Psoas muscle (tissue), 7 donors: ENCODE measurements at regions not wholly inside any gene's neighbourhood (a gene's known extent, or its start where the extent isn't known, plus 50 kb on each side); places are given as distances from the start of the nearest gene placed in this dataset.

ENCODE experiments used
- ATAC-seq, 4 donors: fragments of 200-7000 bp; cut with Tn5 transposase; one replicate each; pipeline ENCODE4 v1.9.1; 2020; ENCODE audit warnings: moderate library complexity in 3 of 4, mild to moderate bottlenecking in 2 of 4
- DNase-seq, 2 donors: peaks; one replicate each; pipeline ENCODE4 v3.0.0-alpha.2; 2020
- H3K27ac ChIP-seq: fragments of 200-600 bp; one replicate; pipeline ENCODE4 v1.8.0; 2022
- H3K27me3 ChIP-seq, 3 donors: fragments of 200-600 bp in 1 of 3; one replicate each; pipeline versions ENCODE4 v1.6.1 to v1.8.0; 2013 to 2022; ENCODE audit warnings: low read length in 2 of 3, mild to moderate bottlenecking in 2 of 3, moderate library complexity in 1 of 3; ENCODE audit not compliant: insufficient read depth in 3 of 3
- H3K36me3 ChIP-seq, 2 donors: fragments of 200-600 bp in 1 of 2; one replicate each; pipeline versions ENCODE4 v1.6.1 to v1.8.0; 2013 to 2022; ENCODE audit warnings: low read depth in 1 of 2, mild to moderate bottlenecking in 1 of 2, moderate library complexity in 1 of 2; ENCODE audit not compliant: insufficient read depth in 1 of 2
- H3K4me1 ChIP-seq: fragments of 200-600 bp; one replicate; pipeline ENCODE4 v1.8.0; 2022
- H3K4me3 ChIP-seq: fragments of 200-600 bp; one replicate; pipeline ENCODE4 v1.8.0; 2022; ENCODE audit warnings: mild to moderate bottlenecking
- H3K9me3 ChIP-seq: fragments of 200-600 bp; one replicate; pipeline ENCODE4 v1.8.0; 2022
- CTCF ChIP-seq: fragments of 200-600 bp; IDR thresholded peaks from one replicate; pipeline ENCODE4 v1.8.0; 2022; ENCODE audit warnings: antibody characterized with exemption
- WGBS, 3 donors: extraction: QIAGEN DNeasy Blood & Tissue Kit; methylation state at CpG; one replicate each; pipeline versions ENCODE4 v1.1.6 to v1.1.7; 2013; 5-methylcytosine and 5-hydroxymethylcytosine counted together
- intact Hi-C, 2 donors: fragments of 100-400 bp; cut with DNase I; formaldehyde crosslinking; loops; one replicate each; pipeline versions ENCODE4 v1.11.0 to v1.14.2; 2022
- donor health status: healthy with polysubstance abuse.
- donor health status: DM: no; HTN: no; CAD: no; lungs with moderate emphysema.
- donor health status: Bipolar disorder and iron deficiency.
- donor health status: healthy.
- donor health status: DM: yes; HTN: yes; CAD: no.
- donor health status: DM: no; HTN: no; CAD: no.
- donor health status: DM: yes; HTN: yes; CAD: no.

DNA sequence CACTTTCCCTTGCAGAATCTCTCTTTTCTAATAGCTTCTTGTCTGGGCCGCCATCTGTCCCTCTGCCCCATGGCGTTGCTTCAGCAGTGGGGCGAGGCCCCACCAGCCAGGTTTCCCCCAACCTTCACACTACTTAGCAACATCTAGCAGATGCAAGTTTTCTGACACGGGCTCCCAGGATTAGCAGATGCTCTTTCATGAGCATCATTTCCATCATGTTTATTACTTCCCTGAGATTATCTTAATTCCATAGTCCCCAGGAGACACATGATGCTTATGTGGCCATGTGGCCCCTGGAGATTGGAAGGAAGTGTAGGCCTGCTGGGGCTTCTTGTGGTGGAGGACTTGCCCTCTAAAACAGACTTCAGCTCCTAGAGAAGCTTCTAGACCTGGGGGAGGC lies 102.0 kb upstream of the MYL2 start:
- H3K4me1 ChIP-seq, result no peaks in the 10 kb centered on the region
- WGBS, 3 donors, result 71 to 73% (median 72%) methylated on average over 4 of the region's 4 CpGs
- H3K9me3 ChIP-seq, result no peaks in the 10 kb centered on the region
- no peak overlapping the region for H3K27ac ChIP-seq
- intact Hi-C loops, result loop anchor here in 1 of 2 donors (5.0 kb wide), 2 partner anchors 150 to 290 kb away; no protein-coding TSS in a partner anchor
- DNase-seq (no peak), ATAC-seq (no peak)
- no peaks in the 10 kb centered on the region for H3K36me3 ChIP-seq
- H3K4me3 ChIP-seq, result no peak overlapping the region
- peaks cover 0 to 29% (median 4%) of the 10 kb centered on the region in 3 donors for H3K27me3 ChIP-seq
- TF ChIP-seq CTCF, result no peak

DNA sequence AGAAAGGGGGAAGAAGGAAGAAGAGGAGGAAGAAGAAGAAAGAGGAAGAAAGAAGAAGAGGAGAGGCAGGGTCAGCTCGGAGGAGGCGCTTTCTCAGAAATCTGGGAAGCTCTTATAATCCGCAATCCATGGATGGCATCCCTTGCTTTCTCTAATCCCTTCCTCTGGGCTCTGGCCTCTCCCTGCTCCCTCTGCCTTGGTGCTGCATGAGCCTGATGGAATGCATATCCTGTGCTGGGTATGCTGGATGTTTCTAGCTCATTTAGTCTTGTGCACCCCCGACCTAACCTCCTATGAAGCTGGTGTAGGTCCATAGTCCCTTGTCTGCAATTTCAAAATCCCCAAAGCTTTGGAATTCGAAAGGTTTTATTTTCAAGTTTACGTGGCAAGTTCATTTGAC lies 94.2 kb upstream of the MYL2 start:
- 75 to 82% (median 76%) methylated on average over 5 to 6 of the region's 6 CpGs for WGBS, 3 donors
- Histone ChIP-seq H3K4me3 (no peak overlapping the region), H3K36me3 (no peaks in the 10 kb centered on the region), H3K4me1 (no peaks in the 10 kb centered on the region), H3K27ac (no peak overlapping the region), H3K27me3 (peaks cover 0 to 5% (median 4%) of the 10 kb centered on the region in 3 donors), H3K9me3 (no peaks in the 10 kb centered on the region)
- intact Hi-C loops, result no loop called here
- no peak for TF ChIP-seq CTCF
- ATAC-seq (no peak), DNase-seq (no peak)

- intact Hi-C loops, result no loop called here
- DNase-seq (no peak), ATAC-seq (no peak)
- WGBS, 3 donors, result 86 to 94% (median 91%) methylated on average over 3 of the region's 3 CpGs
- H3K4me1 ChIP-seq, result no peaks in the 10 kb centered on the region
- H3K4me3 ChIP-seq, result no peak overlapping the region
- H3K27ac ChIP-seq, result no peak overlapping the region
- no peak for TF ChIP-seq CTCF
- H3K9me3 ChIP-seq, result no peaks in the 10 kb centered on the region
- H3K27me3 ChIP-seq, result peaks cover 0 to 6% (median 4%) of the 10 kb centered on the region in 3 donors
- no peaks in the 10 kb centered on the region for H3K36me3 ChIP-seq
Observed at GRCh38 chr12:111012918-111013317, 92.5 kb upstream of the MYL2 start.

DNA sequence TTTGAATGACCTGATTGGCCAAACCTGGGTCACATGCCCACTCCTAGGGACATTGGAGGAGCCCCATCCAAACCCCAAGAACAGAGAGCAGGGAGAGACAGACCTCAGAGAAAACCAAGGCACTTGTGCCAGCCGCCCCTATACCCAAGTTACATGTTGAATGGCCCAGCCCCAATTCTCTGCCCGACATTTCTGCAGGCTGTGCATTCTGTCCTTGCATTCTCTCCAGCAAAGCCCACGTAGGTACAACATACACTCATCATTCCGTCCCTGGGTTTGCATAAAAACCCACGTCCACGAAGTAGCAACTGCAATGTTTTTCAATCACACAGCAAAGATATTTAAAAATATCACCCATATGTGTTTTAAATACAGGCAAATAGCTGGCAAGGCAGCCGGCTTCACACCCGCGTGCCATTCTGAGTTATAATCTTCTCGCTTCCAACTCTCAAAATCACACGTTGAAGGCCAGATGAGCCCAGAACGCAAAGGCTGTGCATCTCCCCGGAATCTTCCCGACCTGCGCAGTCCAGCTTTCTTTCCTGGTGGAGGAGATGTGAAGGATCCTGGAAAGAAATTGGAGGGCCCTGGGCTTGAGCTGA lies 91.7 kb upstream of the MYL2 start:
- no peaks in the 10 kb centered on the region for H3K36me3 ChIP-seq
- no peak for TF ChIP-seq CTCF
- intact Hi-C loops, result no loop called here
- DNase-seq (no peak), ATAC-seq (no peak)
- no peaks in the 10 kb centered on the region for H3K4me1 ChIP-seq
- H3K4me3 ChIP-seq, result no peak overlapping the region
- H3K27ac ChIP-seq, result no peak overlapping the region
- peaks cover 0 to 6% (median 4%) of the 10 kb centered on the region in 3 donors for H3K27me3 ChIP-seq
- WGBS, 3 donors, result 87 to 88% (median 88%) methylated on average over 15 of the region's 15 CpGs
- H3K9me3 ChIP-seq, result no peaks in the 10 kb centered on the region
